Muscle of leg (tissue), 3 donors: ENCODE measurements at regions not wholly inside any gene's neighbourhood (a gene's known extent, or its start where the extent isn't known, plus 50 kb on each side); places are given as distances from the start of the nearest gene placed in this dataset.

ENCODE experiments used
- DNase-seq: peaks from one replicate; pipeline ENCODE4 v3.0.0; 2013
- H3K27ac ChIP-seq: one replicate; pipeline ENCODE4 v1.5.1; 2013; ENCODE audit warnings: mild to moderate bottlenecking, low read length, control low read depth
- H3K27me3 ChIP-seq: one replicate; pipeline ENCODE4 v1.6.1; 2013; ENCODE audit warnings: low read length; ENCODE audit not compliant: control insufficient read depth, insufficient read depth
- H3K36me3 ChIP-seq: one replicate; pipeline ENCODE4 v1.6.1; 2013; ENCODE audit warnings: low read length; ENCODE audit not compliant: control insufficient read depth, insufficient read depth
- H3K4me1 ChIP-seq: one replicate; pipeline ENCODE4 v1.6.1; 2013; ENCODE audit warnings: low read length; ENCODE audit not compliant: control insufficient read depth, insufficient read depth
- H3K4me3 ChIP-seq: one replicate; pipeline ENCODE4 v1.5.1; 2013; ENCODE audit warnings: low read length, control low read depth
- H3K9me3 ChIP-seq: replicated peaks from 2 replicates; pipeline ENCODE4 v1.6.1; 2013; ENCODE audit warnings: low read depth, low read length; ENCODE audit not compliant: control insufficient read depth
- WGBS: methylation state at CpG from one replicate; pipeline ENCODE4 v1.1.5; 2013; ENCODE audit warnings: missing lambda C conversion rate; ENCODE audit not compliant: insufficient coverage; 5-methylcytosine and 5-hydroxymethylcytosine counted together

- no peak for DNase-seq
- WGBS: 93% methylated on average over 2 of the region's 5 CpGs
- Histone ChIP-seq H3K27ac (no peak overlapping the region), H3K36me3 (no peaks in the 10 kb centered on the region), H3K27me3 (no peaks in the 10 kb centered on the region), H3K4me3 (no peak overlapping the region), H3K4me1 (peaks cover 2% of the 10 kb centered on the region), H3K9me3 (no peaks in the 10 kb centered on the region)
Measured at GRCh38 chr6:88558981-88559380, 392.8 kb upstream of the CNR1 start.

- Histone ChIP-seq H3K4me1 (peaks cover 2% of the 10 kb centered on the region), H3K4me3 (no peak overlapping the region), H3K9me3 (no peaks in the 10 kb centered on the region), H3K36me3 (no peaks in the 10 kb centered on the region), H3K27ac (no peak overlapping the region), H3K27me3 (no peaks in the 10 kb centered on the region)
- no peak for DNase-seq
- WGBS: 0% methylated on average over 1 of the region's 4 CpGs
Measured at GRCh38 chr6:88556663-88557062, 390.5 kb upstream of the CNR1 start.

- Histone ChIP-seq H3K27ac (no peak overlapping the region), H3K9me3 (no peaks in the 10 kb centered on the region), H3K4me1 (no peaks in the 10 kb centered on the region), H3K27me3 (no peaks in the 10 kb centered on the region), H3K4me3 (no peak overlapping the region), H3K36me3 (no peaks in the 10 kb centered on the region)
- no peak for DNase-seq
- 93% methylated on average over 5 of the region's 5 CpGs for WGBS
Measured at GRCh38 chr6:88548891-88549505, 382.9 kb upstream of the CNR1 start.

GRCh38 chr6:88547768-88548167 lies 381.6 kb upstream of the CNR1 start:
- H3K4me3 ChIP-seq: no peak overlapping the region
- H3K27ac ChIP-seq: no peak overlapping the region
- WGBS: 89% methylated on average over 3 of the region's 6 CpGs
- H3K36me3 ChIP-seq: no peaks in the 10 kb centered on the region
- H3K4me1 ChIP-seq: no peaks in the 10 kb centered on the region
- H3K27me3 ChIP-seq: no peaks in the 10 kb centered on the region
- DNase-seq: no peak
- H3K9me3 ChIP-seq: no peaks in the 10 kb centered on the region

GRCh38 chr6:88545991-88546390 lies 379.8 kb upstream of the CNR1 start:
- H3K4me3 ChIP-seq: no peak overlapping the region
- no peaks in the 10 kb centered on the region for H3K36me3 ChIP-seq
- no peaks in the 10 kb centered on the region for H3K9me3 ChIP-seq
- H3K27me3 ChIP-seq: no peaks in the 10 kb centered on the region
- no peak for DNase-seq
- H3K27ac ChIP-seq: no peak overlapping the region
- no peaks in the 10 kb centered on the region for H3K4me1 ChIP-seq
- 60% methylated on average over 1 of the region's 4 CpGs for WGBS

- H3K27ac ChIP-seq: no peak overlapping the region
- no peak for DNase-seq
- no CpG with 5 or more reads among the region's 4 CpGs for WGBS
Measured at GRCh38 chr6:88544986-88545612, 379.0 kb upstream of the CNR1 start.

GRCh38 chr6:88539295-88539764 lies 373.2 kb upstream of the CNR1 start:
- H3K27ac ChIP-seq: no peak overlapping the region
- DNase-seq: no peak
- H3K9me3 ChIP-seq: no peaks in the 10 kb centered on the region
- no peaks in the 10 kb centered on the region for H3K27me3 ChIP-seq
- H3K4me1 ChIP-seq: no peaks in the 10 kb centered on the region
- no peaks in the 10 kb centered on the region for H3K36me3 ChIP-seq
- 29% methylated on average over 1 of the region's 4 CpGs for WGBS
- H3K4me3 ChIP-seq: no peak overlapping the region

More at GRCh38 chr6:88544986-88545612, 379.0 kb upstream of the CNR1 start:
- Histone ChIP-seq H3K36me3 (no peaks in the 10 kb centered on the region), H3K4me3 (no peak overlapping the region), H3K9me3 (no peaks in the 10 kb centered on the region), H3K4me1 (no peaks in the 10 kb centered on the region), H3K27me3 (no peaks in the 10 kb centered on the region)

- DNase-seq: no peak
- WGBS: 40% methylated on average over 2 of the region's 3 CpGs
- Histone ChIP-seq H3K4me1 (no peaks in the 10 kb centered on the region), H3K36me3 (no peaks in the 10 kb centered on the region), H3K27ac (no peak overlapping the region), H3K4me3 (no peak overlapping the region), H3K27me3 (no peaks in the 10 kb centered on the region), H3K9me3 (no peaks in the 10 kb centered on the region)
Measured at GRCh38 chr6:88538840-88539239, 372.7 kb upstream of the CNR1 start.

GRCh38 chr6:88538130-88538706 lies 372.1 kb upstream of the CNR1 start:
- H3K27me3 ChIP-seq: no peaks in the 10 kb centered on the region
- WGBS: 25% methylated on average over 2 of the region's 4 CpGs
- H3K4me3 ChIP-seq: no peak overlapping the region
- H3K9me3 ChIP-seq: no peaks in the 10 kb centered on the region
- no peak overlapping the region for H3K27ac ChIP-seq
- DNase-seq: peak; percentile 24
- no peaks in the 10 kb centered on the region for H3K36me3 ChIP-seq
- H3K4me1 ChIP-seq: no peaks in the 10 kb centered on the region

- no peaks in the 10 kb centered on the region for H3K27me3 ChIP-seq
- DNase-seq: no peak
- no peaks in the 10 kb centered on the region for H3K36me3 ChIP-seq
- no peaks in the 10 kb centered on the region for H3K4me1 ChIP-seq
- H3K27ac ChIP-seq: no peak overlapping the region
- H3K9me3 ChIP-seq: no peaks in the 10 kb centered on the region
- no peak overlapping the region for H3K4me3 ChIP-seq
- 60% methylated on average over 1 of the region's 11 CpGs for WGBS
Measured at GRCh38 chr6:88536071-88536625, 370.0 kb upstream of the CNR1 start.
